ENCODE measurements at regions not wholly inside any gene's neighbourhood (a gene's known extent, or its start where the extent isn't known, plus 50 kb on each side); places are given as distances from the start of the nearest gene placed in this dataset.
"Not testable (repeated sequence)": the region's sequence is repeated elsewhere in the genome, so short reads cannot be mapped to it uniquely, and the experiment has no call there.

DNA sequence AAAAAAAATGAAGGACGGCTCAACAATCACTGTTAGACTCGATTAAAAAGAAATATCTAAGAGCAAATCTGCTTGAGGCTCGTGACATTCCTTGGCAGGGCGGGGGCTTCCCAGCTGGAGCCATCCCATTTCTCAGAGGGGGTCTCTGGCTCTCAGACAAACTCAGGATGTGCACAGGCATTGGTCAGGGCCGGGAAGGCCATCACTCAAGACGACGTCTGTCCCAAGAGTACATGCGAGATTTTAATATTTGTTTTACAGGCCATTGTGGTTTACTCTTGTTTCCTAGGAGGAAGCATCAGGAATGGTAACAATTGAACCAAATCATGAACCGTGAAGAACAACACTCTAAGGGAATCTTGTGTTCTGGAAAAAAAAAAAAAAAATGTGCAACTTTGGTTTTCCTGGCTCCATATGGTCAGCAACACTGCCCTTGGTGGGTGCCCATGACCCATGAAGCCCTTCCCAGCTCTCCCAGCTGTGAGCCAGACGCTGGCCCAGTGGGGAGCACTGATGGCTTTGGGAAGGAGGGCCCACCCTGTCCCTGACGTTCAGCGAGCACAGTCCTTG lies 5454.6 kb upstream of the TPTE start:
- not testable (repeated sequence) for DNase-seq

DNA sequence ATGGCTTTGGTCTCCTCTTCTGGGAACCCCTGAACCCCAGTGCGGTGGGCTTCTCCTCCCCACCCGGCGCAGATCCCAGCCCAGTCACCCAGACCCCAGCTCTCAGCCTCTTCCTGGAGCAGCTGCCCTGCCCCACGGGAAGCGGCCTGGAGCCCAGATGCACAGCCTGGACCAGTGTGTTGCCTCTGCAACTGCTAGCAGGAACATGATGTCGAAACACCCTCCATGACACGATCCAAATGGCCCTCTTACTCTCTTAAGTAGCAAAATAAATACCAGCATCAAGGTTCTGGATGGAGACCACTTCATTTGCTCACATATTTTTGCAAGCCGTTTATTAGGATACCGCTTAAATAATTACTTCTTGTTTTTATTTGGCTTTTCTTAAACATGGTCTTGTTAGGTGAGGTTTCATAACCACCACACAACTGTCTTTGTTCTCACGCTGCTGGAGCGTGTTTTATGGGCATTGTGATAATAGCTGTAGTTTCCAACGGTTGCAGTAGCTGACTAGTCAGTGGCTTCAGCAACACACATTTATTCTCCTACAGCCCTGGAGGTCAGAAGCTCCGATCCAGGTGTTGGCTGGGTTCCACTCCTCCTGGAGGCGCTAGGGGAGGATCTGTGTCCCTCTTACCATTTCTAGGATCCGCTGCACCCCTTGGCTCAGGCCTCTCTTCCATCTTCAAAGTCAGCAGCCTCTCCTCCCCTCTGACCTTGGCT lies 5453.9 kb upstream of the TPTE start:
- DNase-seq: not testable (repeated sequence)

DNA sequence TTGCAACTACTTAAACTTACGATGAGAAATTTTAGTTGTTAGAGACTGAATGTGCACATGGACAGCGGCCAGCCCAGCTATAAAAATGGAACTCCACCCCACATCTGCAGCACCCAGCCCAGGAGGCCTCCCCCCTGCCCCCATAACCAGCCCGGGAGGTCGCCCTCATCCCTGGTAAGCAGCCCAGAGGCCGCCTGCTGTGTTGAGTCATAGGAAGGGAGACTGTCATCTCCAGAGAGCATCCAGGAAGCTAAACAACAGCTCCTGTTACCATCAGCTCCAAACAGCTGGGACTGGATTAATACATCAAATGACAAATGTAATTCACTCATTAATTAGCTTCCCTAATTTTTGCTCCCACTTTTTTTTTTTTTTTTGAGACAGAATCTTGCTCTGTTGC lies 5452.7 kb upstream of the TPTE start:
- not testable (repeated sequence) for DNase-seq

DNA sequence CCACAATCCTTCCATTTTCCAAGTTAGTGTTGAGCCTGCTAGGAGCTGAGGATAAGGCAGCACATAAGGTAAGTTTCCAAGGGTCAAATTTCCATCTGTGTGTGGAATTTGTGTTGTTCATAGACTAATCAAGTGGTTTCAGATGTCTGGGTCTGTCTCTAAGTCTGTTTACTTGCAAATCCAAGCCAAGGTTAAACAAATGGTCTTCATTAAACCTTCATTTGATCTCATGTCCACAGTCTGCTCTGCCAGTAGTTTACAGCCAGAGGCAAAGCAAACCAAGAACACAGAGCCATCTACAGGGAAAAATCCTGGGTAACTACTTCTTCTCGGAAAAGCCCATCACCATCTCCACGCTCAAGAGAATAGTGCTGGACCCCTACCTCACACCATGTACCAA lies 5450.2 kb upstream of the TPTE start:
- not testable (repeated sequence) for DNase-seq

DNA sequence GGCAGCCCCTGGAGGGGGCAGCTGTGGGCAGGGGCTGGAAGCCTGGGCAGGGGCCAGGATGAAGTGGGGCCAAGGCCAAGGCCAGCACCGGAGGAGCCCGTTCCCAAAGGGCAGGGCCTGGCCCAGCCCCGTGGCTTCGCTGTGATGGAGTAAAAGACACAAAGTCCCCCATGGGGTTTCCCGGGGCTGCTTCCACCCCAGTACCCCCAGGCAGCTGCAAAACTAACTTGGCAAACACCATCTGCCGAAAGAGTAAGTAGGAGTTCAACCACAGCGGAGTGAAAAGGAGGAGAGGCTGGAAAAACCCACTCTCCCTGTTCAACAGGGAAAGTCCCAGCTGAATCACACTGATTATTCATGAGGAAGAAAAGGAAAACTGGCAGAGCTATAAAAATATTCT lies 5444.5 kb upstream of the TPTE start:
- DNase-seq: not testable (repeated sequence)

DNA sequence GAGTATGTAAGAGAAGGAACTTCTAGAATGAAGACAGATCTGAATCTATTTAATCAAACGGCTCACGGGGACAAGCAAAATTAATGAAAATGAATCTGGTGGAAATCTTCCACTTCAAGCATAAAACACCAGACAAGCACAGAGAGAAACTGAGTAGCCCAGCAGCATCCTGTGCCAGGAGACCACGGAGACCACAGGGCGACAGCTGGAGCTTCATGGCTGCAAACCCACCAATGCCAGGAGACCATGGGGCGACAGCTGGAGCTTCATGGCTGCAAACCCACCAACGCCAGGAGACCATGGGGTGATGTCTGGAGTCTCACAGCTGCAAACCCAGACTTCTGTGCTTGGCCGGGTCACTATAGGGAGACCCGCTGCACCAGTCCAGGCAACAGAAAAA lies 5442.0 kb upstream of the TPTE start:
- not testable (repeated sequence) for DNase-seq

DNA sequence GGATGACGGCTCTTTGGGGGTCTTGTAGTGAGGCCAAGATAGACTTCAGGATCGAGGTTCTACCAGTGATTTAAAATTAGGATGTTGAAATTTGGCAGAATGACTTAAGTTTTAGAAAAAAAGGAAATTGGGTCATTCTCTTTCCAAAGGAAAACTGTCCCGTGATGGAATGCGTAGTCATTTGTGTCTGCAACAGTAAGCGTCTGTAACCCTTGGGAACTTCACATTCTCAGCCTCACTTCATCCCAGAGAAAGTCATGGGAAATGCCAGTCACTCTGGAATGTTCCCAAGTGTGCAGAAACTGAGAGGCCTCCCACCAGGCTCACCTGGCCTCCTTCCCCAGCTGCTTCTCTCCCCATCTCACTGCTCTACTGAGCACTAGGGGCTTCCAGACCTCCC lies 5441.4 kb upstream of the TPTE start:
- not testable (repeated sequence) for DNase-seq

DNA sequence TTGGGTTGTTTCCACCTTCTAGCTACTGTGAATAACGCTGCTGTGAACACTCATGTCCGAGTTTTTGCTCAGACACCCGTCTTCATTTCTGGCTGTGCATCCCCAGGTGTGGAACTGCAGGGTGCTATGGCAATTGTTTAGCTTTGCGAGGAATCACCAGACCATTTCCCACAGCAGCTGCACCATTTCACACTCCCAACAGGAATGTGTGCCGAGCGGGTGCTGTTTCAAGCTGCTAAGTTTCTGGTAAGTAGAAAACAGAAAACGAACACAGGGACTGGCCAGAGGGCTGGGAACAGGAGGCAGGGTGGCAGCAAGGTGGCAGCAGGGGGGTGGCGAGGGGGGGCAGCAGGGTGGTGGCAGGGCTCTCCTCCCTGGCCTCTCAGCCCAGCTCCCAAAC lies 5437.1 kb upstream of the TPTE start:
- DNase-seq: not testable (repeated sequence)

DNA sequence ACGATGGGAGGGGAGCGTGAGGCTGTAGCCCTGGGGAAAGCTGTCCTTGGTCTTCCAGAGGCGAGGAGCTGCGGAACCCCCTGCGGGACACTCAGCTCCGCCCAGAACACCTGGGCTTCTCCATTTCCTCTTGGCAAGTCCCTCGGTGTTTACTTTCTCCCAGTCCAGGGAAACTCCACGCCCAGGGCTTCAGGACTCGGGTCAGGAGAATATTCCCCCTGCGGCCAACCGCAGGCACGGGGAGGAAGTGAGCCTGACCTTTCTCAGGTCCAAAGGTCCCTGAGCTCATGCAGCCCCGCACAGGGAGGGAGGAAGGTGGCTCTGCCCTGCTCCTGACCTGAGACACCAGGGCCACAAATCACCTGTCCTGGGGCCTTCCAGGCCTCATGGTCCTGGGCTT lies 5435.9 kb upstream of the TPTE start:
- DNase-seq: not testable (repeated sequence)

DNA sequence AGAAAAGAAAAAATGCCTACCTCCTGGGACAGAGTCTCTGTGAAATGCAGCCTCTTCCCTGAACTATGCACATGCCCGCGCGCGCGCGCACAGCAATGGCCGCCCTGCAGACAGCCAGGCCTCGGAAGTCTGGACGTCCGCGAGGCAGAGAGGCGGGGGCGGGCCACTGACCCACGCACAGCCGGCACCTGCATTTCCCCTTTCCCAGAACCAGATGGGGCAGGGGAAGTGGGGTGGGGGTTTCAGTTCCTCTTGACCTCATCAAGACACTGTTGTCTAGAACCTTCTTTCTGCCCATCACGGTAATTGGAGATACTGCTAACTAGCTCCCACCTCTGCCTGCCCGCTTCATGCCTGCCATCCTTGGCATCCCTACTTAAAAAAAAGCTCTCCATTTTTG lies 5435.0 kb upstream of the TPTE start:
- peak; percentile 2 to 41 (median 26) for DNase-seq

DNA sequence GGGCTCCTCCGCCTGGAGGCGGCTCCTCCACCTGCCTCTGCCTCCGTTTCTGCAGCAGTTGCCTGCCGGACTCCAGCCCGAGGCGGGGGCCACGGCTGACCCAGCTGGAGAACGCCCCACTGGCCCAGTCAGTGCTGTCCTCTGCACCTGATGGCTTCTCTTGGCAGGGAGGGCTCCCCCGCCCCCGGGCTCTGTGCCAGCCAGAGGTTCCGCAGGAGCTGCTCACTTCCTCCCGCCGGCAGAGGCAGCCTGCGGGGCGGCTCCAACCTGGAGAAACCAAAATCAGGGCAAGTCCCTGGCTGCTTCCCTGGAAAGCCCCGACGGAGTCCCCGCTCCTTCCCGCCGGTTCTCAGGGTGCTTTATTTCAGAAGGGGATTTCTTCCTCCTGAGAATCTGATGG lies 5432.6 kb upstream of the TPTE start:
- DNase-seq: not testable (repeated sequence)

DNA sequence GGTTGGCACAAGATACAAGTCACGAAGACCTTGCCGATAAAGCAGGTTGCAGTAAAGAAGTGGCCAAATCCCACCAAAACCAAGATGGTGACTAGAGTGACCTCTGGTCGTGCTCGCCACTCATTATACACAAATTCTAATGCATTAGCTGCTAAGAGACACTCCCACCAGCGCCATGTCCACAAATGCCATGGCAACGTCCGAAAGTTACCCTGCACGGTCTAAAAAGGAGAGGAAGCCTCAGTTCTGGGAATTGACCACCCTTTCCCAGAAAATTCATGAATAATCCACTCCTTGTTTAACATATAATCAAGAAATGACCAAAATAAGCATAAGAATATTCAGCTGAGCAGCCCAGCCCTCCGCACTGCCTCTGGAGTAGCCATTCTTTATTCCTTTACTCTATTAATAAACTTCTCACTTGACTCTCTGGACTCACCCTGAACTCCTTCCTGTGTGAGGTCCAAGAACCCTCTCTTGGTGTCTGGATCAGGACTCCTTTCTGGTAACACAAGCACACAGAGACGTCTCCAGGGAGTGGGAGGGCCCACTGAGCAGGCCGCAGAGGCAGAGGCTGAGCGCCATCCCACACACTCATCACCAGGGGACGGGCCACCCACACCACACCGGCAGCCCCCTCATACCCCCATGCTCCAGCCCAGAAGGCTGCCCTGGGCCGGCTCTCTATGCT lies 5431.8 kb upstream of the TPTE start:
- DNase-seq: not testable (repeated sequence)

DNA sequence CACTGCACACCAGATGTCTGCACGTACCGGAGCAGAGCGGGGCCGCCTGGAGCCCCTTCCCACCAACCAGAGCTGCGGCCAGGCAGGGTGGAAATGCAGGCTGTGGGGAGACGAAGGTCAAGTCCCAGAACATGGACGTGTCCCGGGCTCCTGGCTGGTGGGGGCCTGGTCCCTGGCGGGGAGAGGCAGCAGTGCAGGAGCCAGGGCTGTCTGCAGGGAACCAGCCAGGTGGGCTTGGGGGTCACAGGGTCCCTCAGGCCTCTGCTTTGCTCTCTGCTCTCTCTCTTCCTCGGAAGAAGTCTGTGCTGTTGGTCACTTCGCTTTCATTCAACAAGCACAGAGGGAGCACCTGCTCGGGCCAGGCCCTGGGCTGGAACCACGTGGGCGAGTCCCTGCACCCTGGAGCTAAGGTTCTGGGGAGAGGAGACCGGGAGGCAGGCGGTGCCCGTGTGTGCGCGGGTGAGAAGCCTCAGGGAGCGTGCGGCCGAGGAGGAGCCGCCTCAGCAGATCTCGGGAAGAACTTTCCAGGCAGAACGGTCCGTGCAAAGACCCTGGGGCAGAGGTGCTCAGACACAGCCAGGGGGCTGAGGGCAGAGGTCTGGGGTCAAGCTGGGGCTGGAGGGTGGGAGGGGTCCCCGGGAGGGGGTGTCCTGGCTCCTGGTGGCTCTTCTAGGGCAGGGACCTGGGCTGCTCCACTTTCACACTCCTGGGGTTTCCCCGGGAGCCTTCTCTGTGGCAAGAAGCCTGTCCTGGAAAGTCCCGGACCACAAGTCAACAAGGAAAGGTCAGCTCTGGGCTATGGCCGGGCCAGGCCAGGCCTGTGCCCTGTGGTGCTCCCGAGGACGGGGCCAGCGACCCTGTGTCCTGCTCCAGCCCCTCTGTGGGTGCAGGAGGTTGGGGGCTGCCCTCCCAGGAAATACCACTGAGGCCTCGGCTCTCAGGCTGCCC lies 5431.0 kb upstream of the TPTE start:
- peak in 1 of 4 experiments; percentile 1 for DNase-seq

DNA sequence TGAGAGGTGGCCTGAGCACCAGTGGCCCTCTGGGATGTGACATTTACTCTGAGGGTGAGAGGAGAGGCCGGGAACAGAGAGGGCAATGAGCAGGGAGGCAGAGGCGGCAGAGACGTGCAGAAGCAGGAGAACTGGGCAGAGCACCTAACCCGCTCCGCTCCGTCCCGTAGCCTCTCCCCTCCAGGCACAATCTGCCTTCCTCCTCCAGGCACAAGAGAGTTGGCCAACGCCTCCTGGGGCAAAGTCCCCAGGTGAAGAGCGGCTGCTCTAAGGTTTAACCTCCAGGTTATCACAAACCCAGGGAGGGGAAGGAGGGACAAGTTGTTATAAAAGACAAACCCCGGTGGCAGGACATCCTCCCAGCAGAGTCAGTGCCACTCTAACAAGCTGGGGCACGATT lies 5430.1 kb upstream of the TPTE start:
- DNase-seq: not testable (repeated sequence)

DNA sequence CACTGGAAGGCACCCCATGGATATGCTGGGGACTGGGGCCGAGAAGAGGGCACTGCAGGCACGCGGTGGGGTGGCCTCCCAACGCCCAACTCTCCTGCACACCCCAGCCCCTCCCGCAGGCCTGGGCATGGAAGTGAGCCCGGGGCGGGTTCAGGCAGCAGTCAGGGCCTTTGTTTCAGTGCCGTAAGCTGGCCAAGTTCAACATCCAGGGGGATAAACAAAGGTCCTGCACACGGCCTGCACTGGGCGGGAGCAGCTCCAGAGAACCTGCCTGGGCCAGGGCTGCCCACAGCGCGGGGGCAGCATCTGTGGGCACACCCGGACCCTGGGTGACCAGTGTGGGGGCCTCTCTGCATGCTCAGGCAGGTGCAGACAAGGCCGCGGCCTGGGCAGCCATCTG lies 5425.8 kb upstream of the TPTE start:
- DNase-seq: not testable (repeated sequence)

DNA sequence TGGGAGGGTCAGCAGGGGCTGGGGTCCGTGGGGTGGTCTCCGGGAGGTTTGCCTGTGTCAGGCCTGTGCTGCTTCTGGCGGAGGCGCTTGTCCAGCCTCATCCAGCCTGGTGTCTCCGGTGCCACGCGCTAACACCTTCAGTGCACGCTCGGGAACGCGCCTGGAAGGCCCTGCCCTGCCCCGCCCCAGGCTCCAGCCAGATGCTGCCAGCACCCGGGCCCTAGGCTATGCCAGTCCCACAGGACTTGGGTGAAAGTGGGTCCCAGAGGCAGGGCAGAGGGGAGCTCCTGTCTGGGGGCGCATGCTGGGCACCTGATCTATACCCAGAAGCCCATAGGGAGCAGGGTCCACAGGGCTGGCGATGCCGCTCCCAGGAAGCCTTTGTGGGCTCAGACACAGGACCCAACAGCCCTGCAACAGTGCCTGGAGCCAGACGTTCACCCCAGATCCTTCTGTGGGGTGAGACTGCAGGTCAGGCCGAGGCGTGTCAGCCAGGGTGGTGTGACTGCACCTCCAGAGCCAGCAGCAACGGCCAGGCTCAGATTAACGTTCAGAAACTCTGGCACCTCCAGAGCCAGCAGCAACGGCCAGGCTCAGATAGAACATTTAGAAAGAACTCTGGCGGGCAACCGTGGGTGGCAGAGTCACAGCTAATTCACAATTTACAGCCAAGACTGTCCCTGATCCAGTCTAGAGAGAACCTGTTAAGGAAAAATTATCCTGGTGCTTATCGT lies 5423.2 kb upstream of the TPTE start:
- not testable (repeated sequence) for DNase-seq

DNA sequence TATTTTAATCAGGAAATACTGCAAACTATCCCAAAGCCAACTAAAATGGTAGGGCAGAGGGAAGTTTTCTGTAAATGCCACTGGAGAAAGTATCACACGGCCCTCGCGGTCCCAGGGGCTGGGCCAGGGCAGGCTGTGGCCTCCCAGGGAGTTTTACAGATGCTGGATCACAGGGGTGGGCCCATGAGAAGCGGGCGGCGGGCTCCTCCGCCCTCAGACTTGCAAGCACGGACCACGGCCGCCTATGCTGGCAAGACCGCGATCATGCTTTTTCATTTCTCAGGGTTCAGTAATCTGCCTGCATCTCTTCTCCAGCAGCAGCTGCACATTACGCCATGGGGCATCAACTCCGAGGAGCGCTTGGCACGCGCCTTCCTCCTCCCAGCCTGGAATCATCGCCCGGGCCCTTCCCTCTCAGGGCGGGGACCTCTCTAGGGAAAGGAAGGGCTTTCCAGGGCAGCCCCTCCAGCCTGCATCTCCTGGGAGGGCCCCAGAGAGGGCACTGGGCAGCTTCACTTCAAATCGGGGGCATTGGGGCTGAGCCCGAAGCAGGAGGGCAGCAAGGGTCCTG lies 5420.7 kb upstream of the TPTE start:
- not testable (repeated sequence) for DNase-seq

DNA sequence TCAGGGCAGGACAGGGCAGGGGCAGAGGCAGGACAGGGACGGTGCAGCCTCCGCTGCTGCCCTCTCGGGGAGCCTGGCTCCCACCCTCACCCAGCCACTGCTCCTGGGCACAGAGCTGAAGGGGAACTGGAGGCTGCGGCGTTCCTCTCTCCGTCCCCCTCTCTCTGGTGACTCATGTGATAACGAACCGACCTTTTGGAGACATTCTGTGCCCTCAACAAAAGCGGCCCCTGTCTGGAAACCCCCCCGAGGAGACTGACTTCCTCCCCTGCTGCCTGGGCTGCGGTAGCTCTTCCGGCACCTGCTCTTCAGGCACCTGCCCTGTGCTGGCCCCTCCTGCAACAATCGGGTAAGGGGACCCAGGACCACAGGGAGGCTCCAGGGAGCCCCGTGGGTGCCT lies 5419.6 kb upstream of the TPTE start:
- peak; percentile 65 to 81 (median 76) for DNase-seq

DNA sequence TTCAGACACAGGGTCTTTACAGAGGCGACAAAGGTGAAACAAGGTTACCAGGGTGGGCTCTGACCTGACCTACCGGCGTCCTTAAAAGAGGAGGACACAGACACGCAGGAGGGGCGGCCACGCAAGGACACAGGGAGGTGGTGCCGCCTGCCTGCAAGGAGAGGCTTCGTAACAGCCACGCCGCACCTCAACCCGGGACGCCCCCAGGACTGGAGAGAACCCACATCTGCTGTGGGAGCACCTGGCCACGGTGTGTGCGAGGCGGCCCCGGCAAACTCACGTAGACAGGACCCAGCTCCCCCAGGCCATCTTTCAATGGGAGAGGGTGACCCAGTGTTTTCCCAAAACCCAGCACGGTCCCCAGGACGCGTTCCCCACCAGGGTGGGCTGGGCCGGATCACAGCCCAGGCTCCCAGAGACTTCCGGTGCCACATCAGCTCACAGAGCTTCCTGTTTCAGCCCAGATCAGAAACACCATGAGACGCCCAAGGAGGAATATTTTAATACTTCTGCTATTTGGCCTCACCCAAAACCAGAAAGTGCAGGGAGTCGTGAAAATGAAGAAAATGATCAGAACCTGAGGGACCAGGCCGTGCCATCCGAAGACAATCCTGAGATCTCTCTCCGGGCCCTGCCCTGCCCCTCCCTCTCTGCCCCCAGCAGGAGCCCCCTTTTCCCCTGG lies 5417.4 kb upstream of the TPTE start:
- not testable (repeated sequence) for DNase-seq

DNA sequence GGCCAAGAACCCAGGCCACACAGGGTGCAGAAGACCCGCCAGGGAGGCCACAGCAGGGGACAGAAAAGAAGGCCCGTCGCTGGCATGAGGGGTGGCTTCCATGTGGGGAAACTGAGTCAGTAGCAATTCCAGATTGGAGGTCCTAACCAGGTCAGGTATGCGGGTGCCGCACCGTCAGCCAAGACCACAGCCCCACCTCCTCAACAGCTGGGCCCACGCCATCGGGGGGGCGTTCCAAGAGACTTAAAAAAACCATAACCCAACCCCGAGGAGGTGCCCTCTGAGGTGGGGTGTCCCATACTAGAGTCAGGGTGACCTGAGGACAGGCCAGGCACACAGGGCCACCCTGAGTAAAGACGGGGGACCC lies 5416.8 kb upstream of the TPTE start:
- DNase-seq: not testable (repeated sequence)
